Adrenal gland (tissue), 5 donors: ENCODE measurements at regions not wholly inside any gene's neighbourhood (a gene's known extent, or its start where the extent isn't known, plus 50 kb on each side); places are given as distances from the start of the nearest gene placed in this dataset.

Experiments
- CTCF ChIP-seq, 6 experiments: fragments of 450-650 bp in 4 of 6; fragments of 200-600 bp in 2 of 6; sonication (generic) in 1 of 6; IDR thresholded peaks; 1 replicate in 5 of 6; 2 replicates in 1 of 6; pipeline versions ENCODE4 v1.5.1 to v1.8.0; 2016 to 2021; ENCODE audit warnings: antibody characterized with exemption in 6 of 6, mild to moderate bottlenecking in 2 of 6, moderate library complexity in 1 of 6
- POLR2A ChIP-seq, 2 donors: fragments of 450-650 bp; IDR thresholded peaks; one replicate each; pipeline ENCODE4 v1.6.1; 2017; ENCODE audit warnings: antibody characterized with exemption in 2 of 2, mild to moderate bottlenecking in 2 of 2, moderate library complexity in 1 of 2
- donor health status: DM: no; HTN: no; CAD: no.

GRCh38 chrX:113353134-113353533 is 512.5 kb upstream of the AMOT start:
- TF ChIP-seq CTCF (IDR thresholded peaks at IDR 0.05) (no peak), POLR2A (IDR thresholded peaks at IDR 0.05) (no peak)
